ENCODE measurements at regions not wholly inside any gene's neighbourhood (a gene's known extent, or its start where the extent isn't known, plus 50 kb on each side); places are given as distances from the start of the nearest gene placed in this dataset.
"Not testable (repeated sequence)": the region's sequence is repeated elsewhere in the genome, so short reads cannot be mapped to it uniquely, and the experiment has no call there.

- no peak for DNase-seq
These were observed 165.2 kb downstream of the GNAT3 start for GRCh38 chr7:80346704-80347103.

GRCh38 chr7:80335511-80336231 lies 176.2 kb downstream of the GNAT3 start:
- DNase-seq = no peak

- DNase-seq = no peak
These were observed 177.0 kb downstream of the GNAT3 start for GRCh38 chr7:80334908-80335307.

GRCh38 chr7:80334196-80334595 lies 177.7 kb downstream of the GNAT3 start:
- DNase-seq = no peak

GRCh38 chr7:80333040-80333439 lies 178.8 kb downstream of the GNAT3 start:
- no peak for DNase-seq

GRCh38 chr7:80330434-80330833 lies 181.4 kb downstream of the GNAT3 start:
- DNase-seq = no peak

- no peak for DNase-seq
These were observed 187.8 kb downstream of the GNAT3 start for GRCh38 chr7:80324032-80324431.

- DNase-seq = no peak
These were observed 184.8 kb downstream of the GNAI1 start for GRCh38 chr7:80319461-80319860.

GRCh38 chr7:80318081-80318480 lies 183.4 kb downstream of the GNAI1 start:
- DNase-seq = no peak

- no peak for DNase-seq
These were observed 182.2 kb downstream of the GNAI1 start for GRCh38 chr7:80316811-80317210.

GRCh38 chr7:80313716-80314115 lies 179.1 kb downstream of the GNAI1 start:
- no peak for DNase-seq

- no peak for DNase-seq
These were observed 178.5 kb downstream of the GNAI1 start for GRCh38 chr7:80313067-80313626.

- DNase-seq = peak; percentile 27
These were observed 177.6 kb downstream of the GNAI1 start for GRCh38 chr7:80312139-80312661.

GRCh38 chr7:80311313-80311712 lies 176.7 kb downstream of the GNAI1 start:
- no peak for DNase-seq

GRCh38 chr7:80309971-80310549 lies 175.4 kb downstream of the GNAI1 start:
- DNase-seq = peak; percentile 24

GRCh38 chr7:80309377-80309776 lies 174.7 kb downstream of the GNAI1 start:
- no peak for DNase-seq

- no peak for DNase-seq
These were observed 172.7 kb downstream of the GNAI1 start for GRCh38 chr7:80307227-80307856.

GRCh38 chr7:80303315-80303714 lies 168.7 kb downstream of the GNAI1 start:
- DNase-seq = no peak

GRCh38 chr7:80302636-80303035 lies 168.0 kb downstream of the GNAI1 start:
- no peak for DNase-seq

- DNase-seq = no peak
These were observed 167.4 kb downstream of the GNAI1 start for GRCh38 chr7:80302078-80302477.

GRCh38 chr7:80298201-80298600 lies 163.6 kb downstream of the GNAI1 start:
- no peak for DNase-seq

GRCh38 chr7:80294346-80294745 lies 159.7 kb downstream of the GNAI1 start:
- DNase-seq = no peak

GRCh38 chr7:80292634-80293033 lies 158.0 kb downstream of the GNAI1 start:
- DNase-seq = not testable (repeated sequence)

Measured in CD4-positive, alpha-beta T cell treated with Interleukin-17A for 4 hours (primary cell).